Brain pericyte (primary cell): ENCODE measurements at regions not wholly inside any gene's neighbourhood (a gene's known extent, or its start where the extent isn't known, plus 50 kb on each side); places are given as distances from the start of the nearest gene placed in this dataset.

ENCODE experiments used
- DNase-seq: peaks from one replicate; pipeline ENCODE4 v3.0.0-alpha.2; 2012; ENCODE audit warnings: low read depth, low spot score

DNA sequence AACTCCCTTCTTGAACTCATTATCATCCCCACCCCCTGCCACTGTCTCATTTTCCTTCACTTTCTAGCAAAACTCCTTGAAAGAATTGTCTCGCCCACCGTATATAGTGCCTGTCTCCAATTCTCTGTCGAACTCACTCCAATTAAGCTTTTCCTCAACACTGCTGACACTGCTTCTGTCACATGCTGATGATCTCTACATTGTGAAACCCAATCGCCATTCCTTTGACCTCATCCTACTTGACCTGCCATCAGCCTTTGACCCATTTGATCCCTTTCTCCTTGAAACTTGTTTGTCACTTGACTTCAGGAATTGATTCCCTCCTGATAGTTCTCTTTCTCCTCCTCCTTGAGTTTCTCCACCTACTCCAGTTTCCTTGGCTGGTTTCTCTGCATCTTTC, 54.8 kb downstream of the CCDC71L start:
- DNase-seq = no peak

DNA sequence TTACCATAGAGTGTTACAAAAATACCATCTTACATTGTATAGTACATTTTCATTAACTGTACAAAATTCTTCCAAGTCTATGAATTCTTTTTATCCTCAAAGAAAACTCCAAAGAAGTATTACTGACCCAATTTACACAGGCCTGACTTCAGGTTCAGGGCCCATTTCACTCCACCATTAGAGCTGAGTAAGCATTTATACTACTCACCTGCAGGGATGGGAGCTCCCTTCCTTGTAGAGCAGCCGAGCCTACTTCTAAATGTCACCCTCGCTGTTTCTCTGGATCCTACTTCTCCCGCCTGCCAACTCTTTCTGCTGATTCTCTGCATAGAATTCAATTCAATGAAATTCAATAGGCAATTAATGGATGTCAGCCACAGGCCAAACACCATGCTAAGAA, 56.0 kb downstream of the CCDC71L start:
- DNase-seq = no peak

DNA sequence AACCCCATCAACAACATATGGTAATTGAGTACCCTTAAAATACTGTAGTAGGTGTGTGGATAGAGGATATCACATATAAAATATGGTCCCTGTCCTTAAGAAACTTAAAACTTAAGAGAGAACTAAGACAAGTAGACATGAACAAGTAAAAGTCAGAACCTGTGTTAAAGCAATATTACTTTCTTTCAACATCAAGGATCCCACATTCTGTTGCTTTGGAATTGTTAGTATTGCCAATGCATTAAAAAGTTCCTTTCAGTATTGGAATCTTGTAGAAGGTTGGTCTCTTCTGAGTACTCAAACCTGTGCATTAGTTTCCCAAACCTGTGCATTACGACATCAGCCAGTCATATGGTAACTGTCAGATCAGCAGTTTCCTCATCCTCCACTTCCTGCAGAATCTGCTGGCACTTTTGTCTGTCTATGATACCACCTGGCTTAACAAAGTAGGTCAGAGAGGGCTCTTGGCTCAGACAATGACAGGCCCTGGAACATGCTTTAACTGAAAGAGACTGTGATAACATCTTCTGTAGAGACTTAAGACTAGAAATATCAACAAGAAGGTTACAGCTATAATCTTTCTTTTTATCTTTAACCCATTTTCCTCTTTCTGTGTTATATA, 56.5 kb downstream of the CCDC71L start:
- no peak for DNase-seq

DNA sequence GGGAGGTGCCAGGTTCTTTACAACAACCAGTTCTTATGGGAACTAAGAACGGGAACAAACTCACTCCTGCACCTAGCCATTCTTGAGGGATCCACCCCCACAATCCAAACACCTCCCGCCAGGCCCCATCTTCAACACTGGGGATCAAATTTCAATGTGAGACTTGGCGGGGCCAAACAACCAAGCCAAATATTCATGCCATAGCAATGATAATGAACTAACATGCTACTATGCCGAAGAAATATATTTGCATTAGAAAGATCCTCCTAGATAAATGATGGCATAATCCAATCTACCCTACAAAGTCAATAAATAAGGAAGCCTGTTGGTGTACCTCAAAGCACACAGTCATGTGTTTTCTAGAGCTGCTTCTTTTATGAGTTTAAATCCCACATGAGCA, 57.6 kb downstream of the CCDC71L start:
- DNase-seq = no peak

DNA sequence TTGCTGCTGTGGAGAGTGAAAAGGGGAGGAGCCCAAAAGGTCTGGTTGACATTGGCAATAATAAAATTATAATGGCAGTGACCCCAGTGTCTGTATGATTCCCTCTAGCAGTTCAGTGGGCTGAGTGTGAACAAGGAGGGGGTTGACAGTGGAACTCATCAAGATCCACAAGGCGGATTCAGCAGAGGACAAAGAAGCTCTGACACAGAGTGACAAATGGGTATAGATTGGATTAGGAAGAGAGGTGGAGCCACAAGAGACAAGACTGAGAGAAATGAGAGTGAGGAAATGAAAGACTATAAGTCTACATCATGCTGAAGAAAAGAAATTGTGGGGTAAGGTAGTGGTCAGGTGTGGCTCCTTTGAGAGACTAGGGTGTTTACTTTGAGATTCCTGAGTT, 58.9 kb downstream of the CCDC71L start:
- DNase-seq = no peak

DNA sequence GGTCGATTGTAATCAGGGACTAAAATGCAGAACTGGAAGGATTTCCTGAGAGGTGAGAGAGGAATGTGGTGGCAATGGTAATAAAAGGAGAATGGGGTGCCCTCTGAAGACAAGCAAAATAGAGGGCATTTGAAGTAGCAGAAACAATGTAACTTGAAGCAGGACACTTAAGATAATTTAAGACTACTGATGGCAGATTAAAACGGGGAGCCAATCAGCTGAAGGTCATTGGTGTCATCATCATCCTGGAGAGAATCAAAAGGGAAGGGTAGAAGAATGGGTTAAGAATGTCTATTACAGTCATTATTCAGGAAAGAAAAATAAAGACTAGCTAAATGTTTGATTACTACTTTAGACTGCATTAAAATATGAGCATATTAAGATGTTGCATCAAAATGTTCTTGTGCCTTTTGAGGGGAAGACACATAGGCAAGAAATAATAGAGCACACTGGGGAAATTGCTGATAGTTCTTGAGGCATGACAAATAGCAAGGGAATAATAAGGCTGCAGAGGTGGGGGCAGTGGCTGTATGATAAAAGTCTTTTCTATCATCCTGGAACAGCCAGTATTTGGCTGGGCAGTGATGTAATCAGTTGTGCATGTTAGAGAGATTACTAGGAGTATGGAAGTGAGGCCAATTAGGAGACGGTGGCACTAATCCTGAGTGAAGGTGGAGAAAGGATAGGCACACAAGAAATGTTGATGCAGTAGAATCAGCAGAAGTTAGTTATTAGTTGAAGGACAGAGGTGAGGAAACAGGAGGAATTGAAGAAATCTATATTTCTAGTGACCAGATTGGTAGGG, 60.2 kb downstream of the CCDC71L start:
- no peak for DNase-seq

DNA sequence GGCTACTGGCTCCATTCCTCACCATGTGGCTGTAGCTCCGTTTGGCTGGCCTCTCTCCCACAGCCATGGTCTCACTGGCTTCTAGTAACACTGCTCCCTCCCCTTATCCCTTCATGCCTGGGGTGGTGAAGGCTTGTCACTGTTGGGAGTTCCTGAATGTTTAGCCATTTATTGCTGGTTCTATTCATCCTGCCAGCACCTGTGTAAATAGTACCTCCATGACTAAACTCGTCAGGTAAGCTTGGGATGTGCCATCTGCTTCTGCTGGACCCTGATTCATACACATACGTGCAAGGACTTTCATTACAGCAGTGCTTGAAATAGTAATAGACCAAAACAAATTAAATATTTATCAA, 61.6 kb downstream of the CCDC71L start:
- no peak for DNase-seq

DNA sequence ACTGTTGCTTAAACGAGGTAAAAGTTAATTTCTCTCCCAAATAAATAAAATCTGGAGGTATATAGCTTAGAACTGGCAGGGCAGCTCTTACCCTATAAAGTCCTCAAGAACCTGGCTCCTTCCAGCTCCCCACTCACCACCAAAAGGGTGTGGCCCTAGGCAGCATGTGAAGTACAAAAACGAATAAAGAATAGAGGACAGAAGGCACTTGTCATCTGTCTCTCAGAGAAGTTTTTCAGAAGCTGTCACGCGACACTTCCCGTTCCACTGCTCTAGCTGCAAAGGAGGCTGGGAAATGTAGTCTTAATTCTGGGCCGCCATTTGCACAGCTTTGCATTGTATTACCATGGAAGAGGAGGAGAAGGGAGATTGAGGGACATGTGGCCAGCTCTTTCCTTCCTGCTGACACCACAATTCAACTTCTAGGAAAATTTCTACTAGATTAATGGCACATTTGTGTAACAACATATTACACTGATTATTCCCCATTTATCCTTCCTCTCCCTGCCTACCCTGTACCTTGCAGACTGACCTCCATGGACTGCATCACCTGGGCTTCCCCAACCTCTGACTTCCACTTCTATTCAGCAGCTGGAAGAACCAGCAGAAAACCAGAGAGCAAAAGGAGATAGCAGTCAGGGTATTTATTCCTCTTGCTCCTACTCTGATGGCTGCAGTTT, 62.2 kb downstream of the CCDC71L start:
- DNase-seq = peak; percentile 22

DNA sequence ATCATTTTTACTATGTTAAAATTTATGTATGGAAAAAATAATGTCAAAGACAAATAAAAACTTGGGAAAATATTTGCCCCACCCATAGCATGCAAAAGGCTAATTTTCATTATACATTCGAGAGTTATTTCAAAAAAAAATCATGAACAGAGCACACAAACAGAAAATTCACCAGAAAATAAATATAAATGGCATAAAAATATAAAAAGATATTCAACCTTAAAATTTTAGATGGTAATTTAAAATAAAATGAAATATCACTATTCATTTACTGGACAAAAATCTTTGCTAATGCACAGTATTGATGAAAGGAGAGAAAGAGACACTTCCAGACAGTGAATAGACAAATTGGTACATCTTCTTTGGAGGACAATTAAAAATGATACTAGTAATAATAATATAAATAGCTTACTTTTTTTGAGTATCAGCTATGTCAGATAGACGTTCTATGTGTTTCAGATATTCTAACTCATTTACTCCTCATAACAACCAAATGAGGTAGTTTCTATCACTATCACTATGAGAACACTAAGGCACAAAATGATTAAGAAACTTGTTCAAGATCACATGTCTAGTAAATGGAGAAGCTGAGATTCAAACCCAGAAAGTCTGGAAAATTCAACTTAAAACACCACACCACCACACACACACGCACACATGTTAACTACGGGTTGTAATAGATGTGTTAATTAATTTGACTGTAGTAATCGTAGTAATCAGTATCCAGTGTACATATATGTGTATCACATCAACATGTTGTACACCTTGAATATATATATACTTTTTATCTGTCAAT, 63.0 kb downstream of the CCDC71L start:
- no peak for DNase-seq

DNA sequence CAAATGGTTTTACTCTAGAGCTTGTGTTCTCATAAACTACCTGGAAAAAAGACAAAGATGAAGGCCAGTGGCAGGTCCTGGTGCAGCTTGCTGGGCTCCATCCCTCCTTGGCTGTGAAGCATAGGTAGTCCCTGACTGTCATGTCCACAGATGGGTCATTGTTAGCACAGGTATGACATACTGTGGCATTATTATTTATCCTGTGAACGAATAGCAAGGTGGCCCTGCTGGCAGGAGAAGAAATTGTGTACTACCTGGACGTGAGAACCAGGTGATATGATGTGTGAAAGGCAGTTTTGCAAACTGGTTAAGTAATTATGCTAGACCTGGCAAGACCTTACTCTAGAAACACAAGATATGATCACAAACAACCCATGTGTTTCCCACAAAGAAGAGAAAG, 63.9 kb downstream of the CCDC71L start:
- DNase-seq = no peak

DNA sequence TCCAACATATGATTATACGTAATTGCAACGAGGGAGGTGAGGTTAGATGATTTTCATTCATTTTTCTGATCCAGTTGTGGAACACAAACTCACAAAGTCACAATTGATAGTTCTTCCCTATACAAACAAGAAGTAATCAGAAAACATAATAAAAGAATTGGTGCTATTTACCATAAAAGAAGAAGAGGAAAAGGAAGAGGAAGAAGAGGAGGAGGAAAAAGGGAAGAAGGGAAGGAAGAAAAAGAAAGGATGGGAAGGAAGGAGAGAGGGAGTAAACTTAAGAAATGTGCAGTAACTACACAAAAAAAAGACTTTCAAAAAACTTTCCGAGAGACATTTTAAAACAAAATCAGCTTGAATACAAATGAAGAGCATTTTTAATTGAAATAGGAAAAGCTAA, 65.0 kb downstream of the CCDC71L start:
- no peak for DNase-seq

DNA sequence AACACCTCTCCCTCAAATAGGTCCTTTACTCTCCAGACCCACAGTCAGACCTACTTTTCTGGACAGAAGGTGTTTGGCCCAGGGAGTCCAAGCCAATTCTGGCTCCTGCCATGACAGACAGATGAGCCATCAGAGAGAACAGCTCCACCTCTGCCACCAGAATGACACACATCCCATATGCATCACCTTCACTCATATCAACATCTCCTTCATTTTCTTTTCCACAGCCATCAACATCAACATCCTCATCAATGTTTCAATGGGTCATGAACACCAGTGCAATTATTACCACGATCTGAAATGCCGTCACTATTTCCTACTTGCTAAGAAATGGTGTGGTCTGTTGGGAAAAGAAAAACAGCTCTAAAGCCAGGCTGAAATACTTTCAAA, 67.9 kb downstream of the CCDC71L start:
- no peak for DNase-seq

DNA sequence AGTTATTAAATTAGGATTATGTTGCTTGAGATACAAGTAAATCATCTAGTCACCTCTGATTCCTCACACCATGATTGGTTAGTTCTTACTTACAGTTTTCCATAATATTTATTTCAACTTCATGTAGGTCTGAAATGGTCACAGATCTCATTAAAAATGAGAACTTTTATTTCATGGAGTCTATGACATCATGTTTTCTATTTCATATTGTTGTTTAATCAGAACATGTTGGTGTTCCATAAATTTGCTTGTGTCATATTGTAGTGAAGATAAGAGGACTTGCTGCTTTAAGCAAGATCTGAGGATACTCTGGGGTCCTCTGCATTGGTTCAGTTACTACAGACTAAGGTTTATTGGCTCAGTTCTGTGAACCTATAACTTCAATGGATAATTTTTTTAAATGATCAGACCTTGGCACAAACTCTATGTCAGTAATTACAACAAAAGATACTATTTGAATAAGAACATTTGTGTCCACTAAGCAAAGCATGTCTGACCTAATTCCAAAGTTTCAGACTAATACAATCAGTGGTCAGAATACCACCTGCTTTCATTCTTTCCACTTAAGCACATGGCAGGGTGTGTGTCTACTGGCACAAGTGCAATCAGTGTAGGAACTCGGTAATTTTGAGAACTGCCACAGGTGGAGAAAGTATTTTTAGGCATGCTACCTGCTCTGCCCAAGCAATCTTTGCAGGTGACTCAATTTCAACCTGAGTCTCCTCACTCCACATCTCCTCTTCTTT, 68.5 kb downstream of the CCDC71L start:
- no peak for DNase-seq

DNA sequence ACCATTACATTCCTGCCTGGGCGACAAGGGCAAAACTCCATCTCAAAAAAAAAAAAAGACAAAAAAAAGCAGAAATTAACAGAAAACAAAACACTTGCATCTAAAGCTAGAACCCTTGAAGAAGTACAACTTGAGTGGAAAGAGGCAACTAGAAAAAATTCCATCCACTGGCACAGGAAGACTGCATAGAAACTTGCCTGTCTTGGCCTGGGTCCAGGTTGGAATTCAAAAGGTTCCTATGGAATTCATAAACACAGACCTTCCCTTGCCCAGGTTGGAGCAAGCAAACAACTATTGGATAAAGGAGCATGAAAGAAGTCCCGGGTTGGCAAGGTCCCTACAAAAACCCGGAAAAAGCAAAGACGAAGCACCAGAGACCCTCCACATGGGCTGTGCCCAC, 69.8 kb downstream of the CCDC71L start:
- no peak for DNase-seq

DNA sequence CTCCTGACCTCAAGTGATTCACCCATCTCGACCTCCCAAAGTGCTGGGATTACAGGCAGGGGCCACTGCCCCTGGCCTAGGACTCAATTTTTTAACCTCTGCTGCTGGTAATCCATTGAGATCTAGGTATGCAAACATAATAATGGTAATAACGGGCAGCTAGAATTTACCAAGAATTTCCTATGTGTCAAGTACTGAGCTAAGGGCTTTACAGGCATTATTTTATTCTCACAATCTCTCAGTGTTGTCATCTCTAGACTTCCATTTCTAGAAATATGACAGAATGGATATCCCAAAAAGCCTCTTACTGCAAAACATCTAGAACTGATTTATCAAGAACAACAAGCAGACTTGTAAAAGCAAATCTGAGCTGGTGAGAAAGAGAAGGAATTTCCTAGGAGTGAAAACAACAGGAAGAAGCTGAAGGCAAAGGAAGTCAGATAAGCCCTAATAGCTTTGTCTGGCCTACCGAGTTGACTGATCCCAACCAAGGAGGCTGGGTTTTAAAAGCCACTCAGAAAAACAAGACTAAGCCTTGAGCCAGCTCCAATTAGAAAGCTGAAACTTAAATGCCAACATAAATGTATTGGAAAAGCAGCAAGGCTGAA, 70.6 kb downstream of the CCDC71L start:
- no peak for DNase-seq

DNA sequence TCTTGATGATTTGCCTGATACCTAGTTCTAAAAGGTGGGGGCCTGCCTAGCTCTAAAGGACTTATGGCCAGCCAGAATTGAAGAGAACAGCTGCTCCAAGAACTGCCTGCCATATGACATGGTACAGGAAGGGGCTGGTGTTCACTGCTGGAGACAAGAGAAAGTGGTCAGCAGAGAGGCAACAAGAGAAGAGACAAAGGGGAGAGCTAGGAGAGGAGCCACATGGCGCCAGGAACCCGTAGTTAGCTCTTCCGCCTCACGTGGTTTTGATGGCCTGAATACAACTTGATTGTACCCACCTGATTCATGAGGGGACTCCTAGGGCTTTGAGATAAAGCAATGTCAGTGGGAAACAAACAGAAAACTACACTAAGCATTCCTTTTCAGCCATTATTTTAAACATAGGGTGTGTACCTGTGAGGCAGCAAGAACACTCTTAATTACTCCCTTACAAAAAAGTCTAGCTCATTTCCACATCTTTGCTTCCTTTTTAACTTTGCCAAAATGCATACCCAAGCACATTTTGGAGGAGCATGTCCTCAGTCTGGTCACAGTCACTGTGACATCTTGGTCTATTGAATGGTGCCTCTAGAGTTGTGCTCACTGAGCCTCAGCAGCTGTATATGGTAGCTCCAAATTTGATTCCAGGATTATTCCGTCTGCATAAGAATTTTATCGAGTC, 71.6 kb downstream of the CCDC71L start:
- no peak for DNase-seq

DNA sequence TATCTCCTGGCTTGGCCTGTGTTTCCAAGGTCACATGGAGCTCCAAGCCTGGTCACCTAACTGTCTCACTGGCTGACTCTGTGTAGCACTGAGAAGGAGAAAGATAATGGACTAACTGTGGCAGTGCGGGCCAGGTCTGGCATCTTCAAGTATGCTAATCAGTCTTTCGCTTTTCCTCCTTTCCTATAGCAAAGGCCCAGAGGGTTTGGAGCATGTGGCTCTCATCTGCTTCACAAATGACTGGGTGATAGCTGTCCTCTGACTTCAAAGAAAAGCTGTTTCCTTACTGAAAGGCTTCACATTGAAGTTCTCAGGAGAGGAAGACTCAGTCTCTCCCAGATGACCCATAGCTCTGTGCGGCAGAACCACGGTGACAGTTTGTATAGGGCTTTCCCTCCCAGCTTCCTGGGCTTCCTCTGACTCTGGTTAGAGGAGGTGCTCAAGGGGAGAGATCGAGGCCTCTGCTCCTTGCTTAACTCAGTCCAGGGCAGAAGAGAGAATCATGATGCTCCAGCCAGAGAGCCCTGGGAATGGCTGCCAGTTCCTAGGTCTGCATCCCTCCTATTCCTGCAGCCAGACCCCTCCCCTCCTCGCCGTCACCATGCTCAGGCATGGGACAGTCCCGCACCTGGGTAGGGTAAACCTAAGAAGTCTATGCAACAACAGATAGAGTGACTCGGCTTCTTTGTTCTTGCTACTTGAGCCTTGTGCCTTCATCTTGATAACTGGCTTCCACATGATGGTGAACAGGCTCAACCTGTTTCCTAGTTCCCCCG, 72.3 kb downstream of the CCDC71L start:
- no peak for DNase-seq

DNA sequence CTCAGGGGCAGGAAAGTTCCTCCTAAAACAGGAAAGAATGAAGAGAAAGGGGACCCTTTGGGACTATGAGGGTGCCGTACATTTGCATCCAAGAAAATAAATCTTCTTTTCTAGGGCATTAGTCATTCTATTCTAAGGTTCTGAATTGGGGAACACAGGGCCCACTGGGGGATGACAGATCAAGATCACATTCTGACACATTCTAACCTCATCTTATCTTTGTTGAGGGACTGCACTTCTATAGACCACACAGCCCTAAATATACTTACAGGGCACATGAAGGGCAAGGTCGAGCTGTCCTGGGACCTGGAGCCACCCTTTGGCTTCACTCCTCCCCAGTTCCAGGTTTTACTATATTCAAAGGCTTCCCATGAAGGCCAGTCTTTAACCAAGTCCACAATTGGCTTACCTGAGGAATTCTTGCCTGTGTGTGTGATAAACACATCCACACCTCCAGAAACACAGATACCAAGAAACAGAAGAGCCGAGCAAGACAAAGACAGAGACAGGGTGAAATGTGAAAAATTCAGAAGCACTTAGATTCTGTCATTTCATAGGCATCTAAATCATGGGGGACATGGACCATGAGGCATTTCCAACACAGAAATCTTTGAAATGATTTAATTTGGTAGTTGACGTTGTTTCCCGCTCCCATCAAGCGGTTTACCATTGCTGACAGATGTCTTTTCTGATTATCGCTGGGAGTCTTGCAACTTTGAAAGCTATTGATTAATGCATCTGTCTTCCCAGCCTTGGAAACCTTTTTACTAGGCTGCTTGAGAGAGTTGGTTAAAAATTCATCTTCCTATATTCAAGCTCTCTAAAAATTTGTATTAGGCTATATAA, 75.8 kb downstream of the CCDC71L start:
- no peak for DNase-seq
